Loucy (cell line): ENCODE measurements at regions not wholly inside any gene's neighbourhood (a gene's known extent, or its start where the extent isn't known, plus 50 kb on each side); places are given as distances from the start of the nearest gene placed in this dataset.

ENCODE experiments used
- EZH2phosphoT487 ChIP-seq: fragments of 200-600 bp; IDR thresholded peaks from 2 replicates; pipeline ENCODE4 v1.6.1; 2018; ENCODE audit warnings: antibody characterized with exemption, mild to moderate bottlenecking, moderate library complexity, borderline replicate concordance
- TF ChIP-seq, protein P1 (sequence below): fragments of 200-600 bp; sonication (generic); conservative IDR thresholded peaks from 2 replicates; pipeline ENCODE4 v1.5.1; 2014; ENCODE audit warnings: mild to moderate bottlenecking, antibody characterized with exemption, low read length

DNA sequence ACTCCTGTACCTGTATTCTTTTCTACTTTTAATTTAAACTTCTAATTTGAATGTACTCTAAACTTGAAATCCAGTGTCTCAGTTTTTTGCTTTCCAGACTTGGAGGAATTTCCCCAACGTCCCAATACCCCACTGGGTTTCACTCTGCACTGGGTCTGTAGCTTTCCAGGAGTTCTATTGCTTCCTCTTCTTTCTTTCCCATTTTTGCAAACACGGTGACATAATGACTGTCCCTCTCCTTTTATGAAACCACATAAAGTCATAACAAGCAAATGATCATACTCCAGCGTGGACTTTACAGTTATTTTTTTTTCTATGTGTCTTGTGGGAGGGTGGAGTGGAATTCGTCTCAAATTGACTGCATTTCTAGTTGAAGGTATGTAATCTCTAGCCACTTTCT, 97.1 kb downstream of the FASLG start:
- TF ChIP-seq, protein P1, sequence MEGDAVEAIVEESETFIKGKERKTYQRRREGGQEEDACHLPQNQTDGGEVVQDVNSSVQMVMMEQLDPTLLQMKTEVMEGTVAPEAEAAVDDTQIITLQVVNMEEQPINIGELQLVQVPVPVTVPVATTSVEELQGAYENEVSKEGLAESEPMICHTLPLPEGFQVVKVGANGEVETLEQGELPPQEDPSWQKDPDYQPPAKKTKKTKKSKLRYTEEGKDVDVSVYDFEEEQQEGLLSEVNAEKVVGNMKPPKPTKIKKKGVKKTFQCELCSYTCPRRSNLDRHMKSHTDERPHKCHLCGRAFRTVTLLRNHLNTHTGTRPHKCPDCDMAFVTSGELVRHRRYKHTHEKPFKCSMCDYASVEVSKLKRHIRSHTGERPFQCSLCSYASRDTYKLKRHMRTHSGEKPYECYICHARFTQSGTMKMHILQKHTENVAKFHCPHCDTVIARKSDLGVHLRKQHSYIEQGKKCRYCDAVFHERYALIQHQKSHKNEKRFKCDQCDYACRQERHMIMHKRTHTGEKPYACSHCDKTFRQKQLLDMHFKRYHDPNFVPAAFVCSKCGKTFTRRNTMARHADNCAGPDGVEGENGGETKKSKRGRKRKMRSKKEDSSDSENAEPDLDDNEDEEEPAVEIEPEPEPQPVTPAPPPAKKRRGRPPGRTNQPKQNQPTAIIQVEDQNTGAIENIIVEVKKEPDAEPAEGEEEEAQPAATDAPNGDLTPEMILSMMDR: no peak
- TF ChIP-seq EZH2phosphoT487: no peak
